ENCODE measurements at regions not wholly inside any gene's neighbourhood (a gene's known extent, or its start where the extent isn't known, plus 50 kb on each side); places are given as distances from the start of the nearest gene placed in this dataset.

DNA sequence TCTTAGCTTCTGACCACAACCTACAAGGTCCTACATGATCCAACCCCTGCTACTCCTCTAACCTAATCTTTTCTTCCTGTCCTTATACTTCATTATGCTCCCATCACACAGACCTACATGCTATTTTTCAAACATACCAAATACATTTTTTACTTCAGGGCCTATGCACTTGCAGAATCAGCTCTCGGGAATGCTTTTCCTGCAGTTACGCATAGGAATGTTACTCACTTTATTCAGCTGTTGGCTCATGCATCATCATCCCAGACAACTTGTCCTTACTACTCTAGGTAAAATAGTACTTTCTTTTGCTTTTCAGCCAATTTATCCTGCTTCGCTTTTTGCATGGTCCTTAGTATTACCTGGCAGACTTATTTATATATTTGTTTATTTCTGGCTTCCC, 105.6 kb downstream of the OXSM start:
- TF ChIP-seq, protein P1, sequence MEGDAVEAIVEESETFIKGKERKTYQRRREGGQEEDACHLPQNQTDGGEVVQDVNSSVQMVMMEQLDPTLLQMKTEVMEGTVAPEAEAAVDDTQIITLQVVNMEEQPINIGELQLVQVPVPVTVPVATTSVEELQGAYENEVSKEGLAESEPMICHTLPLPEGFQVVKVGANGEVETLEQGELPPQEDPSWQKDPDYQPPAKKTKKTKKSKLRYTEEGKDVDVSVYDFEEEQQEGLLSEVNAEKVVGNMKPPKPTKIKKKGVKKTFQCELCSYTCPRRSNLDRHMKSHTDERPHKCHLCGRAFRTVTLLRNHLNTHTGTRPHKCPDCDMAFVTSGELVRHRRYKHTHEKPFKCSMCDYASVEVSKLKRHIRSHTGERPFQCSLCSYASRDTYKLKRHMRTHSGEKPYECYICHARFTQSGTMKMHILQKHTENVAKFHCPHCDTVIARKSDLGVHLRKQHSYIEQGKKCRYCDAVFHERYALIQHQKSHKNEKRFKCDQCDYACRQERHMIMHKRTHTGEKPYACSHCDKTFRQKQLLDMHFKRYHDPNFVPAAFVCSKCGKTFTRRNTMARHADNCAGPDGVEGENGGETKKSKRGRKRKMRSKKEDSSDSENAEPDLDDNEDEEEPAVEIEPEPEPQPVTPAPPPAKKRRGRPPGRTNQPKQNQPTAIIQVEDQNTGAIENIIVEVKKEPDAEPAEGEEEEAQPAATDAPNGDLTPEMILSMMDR (IDR thresholded peaks at IDR 0.05): no peak
- TF ChIP-seq POLR2A (IDR thresholded peaks at IDR 0.05): no peak

Measured in testis (tissue), 2 donors.